Activated CD8-positive, alpha-beta memory T cell treated with anti-CD3 and anti-CD28 coated beads for 48 hours (primary cell): ENCODE measurements at regions not wholly inside any gene's neighbourhood (a gene's known extent, or its start where the extent isn't known, plus 50 kb on each side); places are given as distances from the start of the nearest gene placed in this dataset.

Experiments
- DNase-seq, 3 experiments: peaks; one replicate each; pipeline ENCODE4 v3.0.0-alpha.2; 2020; ENCODE audit warnings: low read depth in 2 of 3, low spot score in 2 of 3

GRCh38 chr6:19972221-19972620 is 135.1 kb downstream of the ID4 start:
- DNase-seq: no peak

- DNase-seq: no peak
Observed at GRCh38 chr6:19976411-19977129, 139.4 kb downstream of the ID4 start.

GRCh38 chr6:19979059-19979458 is 141.9 kb downstream of the ID4 start:
- DNase-seq: no peak

GRCh38 chr6:19979986-19980385 is 142.8 kb downstream of the ID4 start:
- no peak for DNase-seq

GRCh38 chr6:19983374-19983773 is 146.2 kb downstream of the ID4 start:
- DNase-seq: no peak

- no peak for DNase-seq
Observed at GRCh38 chr6:19986691-19987438, 149.7 kb downstream of the ID4 start.

- DNase-seq: no peak
Observed at GRCh38 chr6:19988555-19988954, 151.4 kb downstream of the ID4 start.

GRCh38 chr6:19991176-19991575 is 154.0 kb downstream of the ID4 start:
- DNase-seq: no peak

GRCh38 chr6:19994909-19995308 is 157.7 kb downstream of the ID4 start:
- DNase-seq: no peak

- DNase-seq: no peak
Observed at GRCh38 chr6:19995575-19996257, 158.5 kb downstream of the ID4 start.

GRCh38 chr6:19997104-19997503 is 159.9 kb downstream of the ID4 start:
- DNase-seq: no peak

- DNase-seq: no peak
Observed at GRCh38 chr6:19998541-19998940, 161.4 kb downstream of the ID4 start.

GRCh38 chr6:19999319-20000191 is 162.4 kb downstream of the ID4 start:
- no peak for DNase-seq

GRCh38 chr6:20001286-20001685 is 164.1 kb downstream of the ID4 start:
- DNase-seq: no peak

- no peak for DNase-seq
Observed at GRCh38 chr6:20006037-20006436, 168.9 kb downstream of the ID4 start.

- no peak for DNase-seq
Observed at GRCh38 chr6:20008131-20008530, 171.0 kb downstream of the ID4 start.

GRCh38 chr6:20013066-20013861 is 176.1 kb downstream of the ID4 start:
- DNase-seq: no peak

- DNase-seq: no peak
Observed at GRCh38 chr6:20014508-20014907, 177.3 kb downstream of the ID4 start.

GRCh38 chr6:20020526-20020925 is 183.4 kb downstream of the ID4 start:
- no peak for DNase-seq

- no peak for DNase-seq
Observed at GRCh38 chr6:20021795-20022194, 184.6 kb downstream of the ID4 start.
